NCI-H446 treated with DMSO at 0.1 percent for 48 hours (cell line): ENCODE measurements at regions not wholly inside any gene's neighbourhood (a gene's known extent, or its start where the extent isn't known, plus 50 kb on each side); places are given as distances from the start of the nearest gene placed in this dataset.

Experiments
- DNase-seq: peaks from one replicate; lab custom pipeline; 2025; lab: John Stamatoyannopoulos, UW

DNA sequence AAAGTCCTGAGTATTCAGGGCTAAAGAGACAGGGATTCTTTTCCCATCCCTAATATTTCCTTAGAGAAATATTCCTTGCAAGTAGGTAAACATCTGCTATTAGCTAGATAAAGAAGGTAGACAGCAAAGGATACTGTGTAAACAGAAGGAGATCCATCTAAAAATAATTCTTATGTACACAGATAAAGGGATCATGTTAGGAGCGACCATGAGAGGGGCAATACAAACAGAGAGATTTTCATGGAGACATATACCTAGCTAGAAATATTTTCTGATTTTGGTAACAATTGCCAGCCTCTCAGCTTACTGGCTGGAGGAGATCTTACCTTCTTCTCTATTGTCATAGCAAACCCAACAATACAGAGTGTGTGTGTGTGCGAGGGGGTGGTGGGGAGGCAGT is 184.6 kb upstream of the DMAC1 start:
- no peak for DNase-seq

DNA sequence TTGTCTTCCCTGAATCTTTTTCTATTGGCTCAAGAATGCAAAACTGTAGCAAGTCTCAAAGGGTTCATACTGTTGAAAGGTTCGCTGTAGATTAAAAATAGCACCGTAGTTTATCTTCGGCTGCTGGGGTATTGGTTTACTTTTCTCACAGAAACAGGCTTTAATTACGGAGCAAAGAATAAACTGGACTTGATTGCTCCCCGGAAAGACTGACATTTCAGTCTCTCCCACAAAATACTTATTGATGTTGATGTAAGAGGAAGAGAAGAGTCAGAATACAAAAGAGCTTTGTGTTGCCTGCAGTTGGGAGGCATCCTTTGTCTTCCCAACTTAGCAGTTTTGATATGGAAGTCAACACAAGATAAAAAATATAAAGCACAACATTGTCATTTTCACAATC is 183.9 kb upstream of the DMAC1 start:
- no peak for DNase-seq

DNA sequence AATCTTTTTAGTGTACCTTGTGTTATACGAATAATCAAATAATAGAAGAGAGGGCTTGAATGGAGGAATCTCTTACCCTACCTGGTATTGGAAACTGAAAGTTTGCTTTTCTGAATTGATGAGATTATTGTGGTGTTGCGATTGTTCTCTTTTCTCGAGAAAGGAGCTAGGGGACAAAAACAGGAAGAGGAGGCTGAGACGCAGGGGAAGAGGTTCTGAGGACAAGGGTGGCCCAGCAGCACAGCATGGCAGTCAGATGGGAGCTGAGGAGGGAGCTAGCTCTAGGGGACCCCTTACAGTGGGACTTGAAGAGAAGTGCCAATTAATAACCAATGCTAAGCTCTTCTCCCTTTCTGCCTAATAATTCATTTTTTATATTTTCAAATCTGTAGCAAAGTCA is 183.3 kb upstream of the DMAC1 start:
- DNase-seq: no peak

- no peak for DNase-seq
Measured at GRCh38 chr9:7980691-7981289, 181.2 kb upstream of the DMAC1 start.

DNA sequence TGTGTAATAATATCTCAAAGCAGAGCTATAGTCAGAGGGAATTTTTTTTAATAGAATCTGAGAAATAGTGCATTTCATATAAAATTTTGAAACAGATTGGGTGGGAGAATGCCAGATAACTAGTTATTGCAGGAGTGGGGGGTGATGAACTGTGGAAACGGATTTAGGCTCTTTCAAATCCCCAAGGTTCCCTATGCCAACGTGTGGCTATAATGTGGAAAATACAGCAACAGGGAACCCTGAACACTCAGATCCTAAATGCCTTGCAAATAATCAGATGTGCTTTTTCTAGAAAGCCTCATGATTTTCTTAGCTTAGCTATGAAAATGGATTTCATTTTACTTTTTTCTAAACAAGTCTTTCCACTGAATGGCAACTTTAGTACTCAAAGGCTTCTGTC is 180.5 kb upstream of the DMAC1 start:
- DNase-seq: no peak

- no peak for DNase-seq
Measured at GRCh38 chr9:7979611-7980010, 180.0 kb upstream of the DMAC1 start.

- no peak for DNase-seq
Measured at GRCh38 chr9:7977586-7977985, 178.0 kb upstream of the DMAC1 start.

GRCh38 chr9:7976856-7977255 is 177.3 kb upstream of the DMAC1 start:
- DNase-seq: no peak

DNA sequence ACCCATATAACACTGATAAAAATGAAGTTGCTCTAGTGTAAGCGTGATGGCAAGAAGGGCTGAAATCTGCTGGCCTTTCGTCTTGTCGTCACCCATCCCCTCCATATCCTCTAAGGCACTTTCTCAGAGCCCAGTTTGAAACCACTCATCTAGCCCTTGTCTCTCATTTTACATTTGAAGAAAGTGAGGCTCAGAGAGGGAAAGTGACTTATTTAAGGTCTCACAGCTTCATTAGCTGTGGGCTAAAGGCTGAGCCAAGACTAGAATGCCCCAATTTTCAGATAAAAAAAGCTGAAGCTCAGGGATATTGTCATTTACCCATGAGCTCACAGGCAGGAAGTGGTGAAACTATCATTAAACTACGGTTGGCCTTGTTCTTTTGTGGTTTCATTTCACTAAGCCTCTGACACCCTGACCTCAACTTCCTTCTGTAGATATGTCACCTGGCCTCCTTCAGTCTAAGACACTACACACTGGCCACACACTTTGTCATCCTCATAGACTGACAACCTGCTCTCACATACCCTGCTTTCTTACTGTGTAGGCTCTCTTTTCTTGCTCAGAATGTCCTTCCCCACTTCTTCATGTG is 176.7 kb upstream of the DMAC1 start:
- no peak for DNase-seq

DNA sequence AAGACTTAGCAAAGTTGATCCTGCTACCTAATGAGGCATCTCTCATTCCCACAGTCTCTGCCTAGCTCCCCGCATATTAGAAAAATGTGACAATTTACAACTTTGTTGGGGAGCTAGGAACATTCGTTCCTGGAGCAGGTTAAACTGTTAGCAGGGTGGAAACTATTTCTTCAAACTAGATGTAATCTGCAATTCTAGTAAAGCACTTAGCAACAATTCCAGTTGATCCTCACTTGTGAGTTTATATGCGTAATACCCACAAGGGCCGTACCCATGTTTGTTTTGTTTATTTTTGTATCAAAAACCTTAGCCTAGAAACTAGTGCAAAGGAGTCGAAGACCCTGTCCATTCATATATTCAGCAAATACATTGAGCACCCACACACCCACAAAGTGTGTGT is 175.8 kb upstream of the DMAC1 start:
- no peak for DNase-seq

DNA sequence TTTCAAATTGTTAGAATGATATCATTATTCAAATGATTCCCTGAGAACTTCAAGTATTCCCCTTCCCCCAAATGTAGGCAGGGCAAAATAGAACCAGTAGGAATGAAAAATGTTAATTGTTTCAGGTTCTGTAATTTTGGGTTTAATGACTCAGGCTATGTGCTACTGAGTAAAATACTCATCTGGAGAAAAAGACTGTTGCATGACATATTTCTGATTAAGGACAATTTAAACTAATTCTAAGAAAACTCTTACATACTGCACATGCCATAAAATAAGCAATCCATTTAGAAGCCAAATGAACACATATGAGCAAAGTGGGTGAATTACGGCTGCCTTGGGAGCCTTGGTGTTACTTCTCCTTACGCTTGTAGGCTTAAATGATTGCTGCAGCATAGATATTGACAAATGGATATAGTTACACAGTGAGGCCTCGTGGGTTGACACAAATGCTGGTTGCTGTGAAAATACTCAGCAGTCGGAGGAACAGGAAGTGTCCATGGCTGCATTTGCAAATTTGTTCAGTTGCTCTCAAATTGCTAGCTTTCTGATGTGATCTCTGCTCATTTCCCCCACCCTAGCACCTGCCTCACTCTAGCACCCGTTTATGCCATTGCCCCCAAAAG is 174.9 kb upstream of the DMAC1 start:
- DNase-seq: no peak

DNA sequence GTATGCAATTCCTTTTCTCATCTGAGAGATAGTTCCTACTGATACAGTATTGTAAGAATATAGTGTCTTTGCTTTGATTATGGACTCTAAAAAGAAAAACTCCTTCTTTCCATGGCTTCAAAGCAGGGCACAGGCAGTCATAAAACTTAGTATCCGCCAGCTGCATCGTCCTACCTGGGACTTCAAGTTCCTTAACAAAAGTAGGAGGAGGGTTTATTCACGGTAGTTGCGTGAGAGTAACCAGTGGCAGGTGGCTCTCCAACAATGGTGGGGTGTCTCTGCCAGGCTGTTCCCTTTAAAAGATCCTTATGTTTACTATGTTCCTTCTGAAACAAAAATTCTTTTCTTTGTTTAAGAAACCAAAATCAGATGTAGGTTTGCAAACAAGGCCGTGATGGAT is 173.5 kb upstream of the DMAC1 start:
- DNase-seq: no peak

- DNase-seq: peak; percentile 44
Measured at GRCh38 chr9:7970681-7971330, 171.2 kb upstream of the DMAC1 start.

DNA sequence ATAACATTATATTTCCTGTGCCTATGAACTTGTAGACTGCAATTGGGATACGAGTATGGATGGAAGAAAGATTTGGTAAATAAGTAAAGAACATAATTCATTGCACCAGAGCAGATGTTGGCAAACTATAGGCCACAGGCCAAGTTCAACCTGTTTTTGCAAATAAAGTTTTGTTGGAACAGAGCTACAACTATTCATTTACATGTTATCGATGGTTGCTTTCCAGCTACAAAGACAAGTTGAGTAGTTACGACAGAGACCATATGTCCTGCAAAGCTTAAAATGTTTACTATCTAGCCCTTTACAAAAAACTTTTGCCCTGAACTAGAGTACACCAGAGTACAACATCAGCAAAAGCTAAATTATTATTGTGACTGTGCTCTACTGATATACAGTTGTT is 169.1 kb upstream of the DMAC1 start:
- no peak for DNase-seq

DNA sequence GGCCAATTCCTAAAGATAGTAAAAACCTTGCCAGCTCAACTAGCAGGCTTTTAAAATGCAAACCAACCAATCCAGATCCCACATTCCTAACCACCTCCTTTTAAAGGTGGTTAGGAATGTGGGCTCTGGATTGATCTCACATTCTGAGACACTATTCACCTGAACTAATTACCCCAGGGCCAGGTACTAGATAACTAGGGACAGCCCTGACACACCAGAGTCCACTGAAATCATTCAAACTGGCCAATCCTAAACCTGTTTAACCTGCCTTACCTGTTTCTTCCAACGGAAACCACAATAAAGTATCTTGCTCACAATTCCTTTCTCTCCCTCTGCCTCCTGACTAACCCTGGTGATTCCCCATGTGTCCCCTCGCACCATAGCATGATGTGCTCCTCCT is 168.3 kb upstream of the DMAC1 start:
- no peak for DNase-seq

GRCh38 chr9:7967093-7967827 is 167.7 kb upstream of the DMAC1 start:
- no peak for DNase-seq

DNA sequence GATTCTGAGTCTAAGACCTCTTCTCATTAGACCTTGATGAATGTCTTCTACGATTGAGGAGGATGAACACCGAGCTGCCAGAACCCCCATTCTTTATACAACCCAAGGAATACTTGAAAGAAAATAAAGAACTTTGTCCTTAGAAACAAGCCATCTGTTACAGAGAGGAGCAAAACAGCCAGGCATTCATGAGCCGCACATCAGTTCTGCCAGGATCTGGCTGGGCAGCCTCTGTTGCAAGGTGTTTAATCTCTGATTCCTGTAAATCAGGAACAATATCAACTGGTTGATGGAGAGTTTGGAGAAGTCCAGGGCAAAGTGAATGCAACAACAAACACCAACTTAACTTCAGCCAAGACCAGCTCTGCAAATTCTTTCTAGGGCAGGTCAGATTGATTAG is 165.5 kb upstream of the DMAC1 start:
- no peak for DNase-seq

GRCh38 chr9:7963026-7963425 is 163.4 kb upstream of the DMAC1 start:
- DNase-seq: no peak

DNA sequence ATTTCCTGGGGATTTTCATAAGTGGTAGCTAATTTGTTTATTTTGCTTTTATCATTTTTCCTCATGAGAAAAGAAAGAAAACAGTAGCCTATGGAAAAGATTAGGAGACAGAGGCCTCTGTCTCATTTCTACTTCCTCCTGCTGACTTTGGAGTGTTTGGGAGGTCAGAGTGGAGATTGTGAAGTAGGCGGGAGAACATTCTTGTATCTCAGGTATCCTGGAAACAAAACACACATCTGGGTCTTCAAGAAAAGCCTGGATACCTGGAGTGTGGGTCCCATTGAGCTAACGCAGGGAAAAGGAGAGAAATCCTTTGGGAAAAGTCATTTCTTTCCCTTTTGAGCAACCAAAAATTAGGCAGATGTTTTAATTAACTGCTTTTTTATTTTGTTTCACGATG is 161.5 kb upstream of the DMAC1 start:
- no peak for DNase-seq

DNA sequence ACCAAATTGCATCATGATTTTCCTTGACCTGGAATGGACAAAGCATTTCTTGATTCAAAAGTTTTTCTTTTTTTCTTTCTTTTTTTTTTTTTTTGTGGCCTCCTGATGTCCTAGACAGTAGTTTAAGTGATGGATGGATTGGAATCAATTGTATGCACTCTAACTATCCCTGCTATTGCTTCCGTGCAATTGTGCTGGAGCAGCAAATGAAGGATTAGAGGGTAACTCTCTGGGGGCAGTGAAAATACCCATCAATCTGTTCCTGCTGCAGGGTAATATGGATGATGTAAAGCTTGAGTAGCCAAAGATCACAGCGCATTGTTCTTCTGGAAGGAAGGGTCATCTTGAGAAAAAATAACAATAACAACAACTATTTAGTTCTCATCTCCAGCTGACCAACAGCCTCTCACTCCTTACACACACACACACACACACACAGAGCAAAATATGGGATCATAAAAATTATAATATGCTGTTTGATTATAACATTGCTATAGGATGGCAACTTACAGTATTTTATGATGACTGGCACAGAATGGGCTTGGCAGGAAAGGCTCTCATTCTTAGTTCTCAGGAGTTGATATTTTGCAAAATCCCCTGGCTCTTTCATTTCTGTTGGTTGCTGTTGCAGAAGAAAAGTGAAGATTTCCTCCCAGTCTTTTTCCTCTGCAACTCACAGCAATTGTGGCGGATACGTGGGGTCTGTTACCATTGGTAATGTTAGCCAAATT is 160.9 kb upstream of the DMAC1 start:
- no peak for DNase-seq

DNA sequence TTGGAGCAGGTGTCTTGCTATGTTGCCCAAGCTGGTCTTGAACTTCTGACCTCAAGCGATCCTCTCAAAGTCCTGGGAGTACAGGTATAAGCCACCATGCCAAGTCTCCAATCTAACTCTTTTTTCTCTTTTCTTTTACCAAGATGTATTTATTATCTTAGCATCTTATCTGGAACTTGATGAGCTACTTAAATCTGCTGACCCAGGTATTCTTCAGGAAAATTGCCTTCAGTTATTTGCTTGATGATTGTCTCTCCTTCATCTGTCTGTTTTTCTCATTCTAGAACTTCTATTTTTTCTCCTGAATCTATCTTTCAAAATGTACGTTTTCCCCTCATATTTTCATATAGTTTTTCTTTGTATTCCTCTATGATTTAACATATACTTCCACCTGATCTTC is 158.2 kb upstream of the DMAC1 start:
- no peak for DNase-seq

DNA sequence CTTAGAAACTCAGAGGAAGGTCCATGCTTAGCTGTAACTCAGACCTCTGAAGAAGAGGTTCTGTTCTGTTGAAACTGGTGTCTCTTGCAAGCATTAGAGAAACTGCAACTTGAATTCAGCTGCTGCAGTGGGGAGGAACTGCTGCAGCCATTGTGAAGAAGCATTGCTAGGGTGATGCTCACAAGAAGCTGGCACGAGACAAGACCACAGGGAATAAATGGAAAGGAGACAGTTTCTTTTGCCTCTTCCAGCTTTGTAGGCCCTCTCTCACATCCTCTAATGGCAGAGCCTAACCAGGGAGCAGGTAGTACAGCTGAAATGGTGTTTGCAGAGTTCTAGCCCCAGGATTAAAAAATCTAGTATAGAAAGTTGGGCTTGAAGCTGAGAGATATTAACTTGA is 148.0 kb upstream of the DMAC1 start:
- no peak for DNase-seq
